AG08396 (cell line): ENCODE measurements at regions not wholly inside any gene's neighbourhood (a gene's known extent, or its start where the extent isn't known, plus 50 kb on each side); places are given as distances from the start of the nearest gene placed in this dataset.

ENCODE experiments used
- DNase-seq: peaks from one replicate; pipeline ENCODE4 v3.0.0; 2012; ENCODE audit warnings: low spot score, mixed read lengths

- no peak for DNase-seq
Measured at GRCh38 chr10:131753336-131753735, 147.5 kb upstream of the PPP2R2D start.

- no peak for DNase-seq
Measured at GRCh38 chr10:131755200-131755599, 145.6 kb upstream of the PPP2R2D start.

- no peak for DNase-seq
Measured at GRCh38 chr10:131757285-131758058, 143.3 kb upstream of the PPP2R2D start.

- DNase-seq = no peak
Measured at GRCh38 chr10:131758062-131758938, 142.5 kb upstream of the PPP2R2D start.

GRCh38 chr10:131758939-131759301 is 141.9 kb upstream of the PPP2R2D start:
- DNase-seq = no peak

GRCh38 chr10:131759347-131759746 is 141.5 kb upstream of the PPP2R2D start:
- DNase-seq = no peak

GRCh38 chr10:131760416-131761166 is 140.2 kb upstream of the PPP2R2D start:
- DNase-seq = no peak

- DNase-seq = no peak
Measured at GRCh38 chr10:131762789-131763696, 137.8 kb upstream of the PPP2R2D start.

- DNase-seq = no peak
Measured at GRCh38 chr10:131764929-131765328, 135.9 kb upstream of the PPP2R2D start.

GRCh38 chr10:131766096-131766495 is 134.7 kb upstream of the PPP2R2D start:
- no peak for DNase-seq

- no peak for DNase-seq
Measured at GRCh38 chr10:131767716-131768115, 133.1 kb upstream of the PPP2R2D start.

GRCh38 chr10:131769571-131770410 is 131.0 kb upstream of the PPP2R2D start:
- no peak for DNase-seq

- no peak for DNase-seq
Measured at GRCh38 chr10:131770946-131771633, 129.7 kb upstream of the PPP2R2D start.

GRCh38 chr10:131771634-131772358 is 129.0 kb upstream of the PPP2R2D start:
- DNase-seq = no peak

- DNase-seq = no peak
Measured at GRCh38 chr10:131772441-131772840, 128.4 kb upstream of the PPP2R2D start.

- no peak for DNase-seq
Measured at GRCh38 chr10:131773370-131774343, 127.2 kb upstream of the PPP2R2D start.

GRCh38 chr10:131774681-131775085 is 126.1 kb upstream of the PPP2R2D start:
- DNase-seq = no peak

- DNase-seq = no peak
Measured at GRCh38 chr10:131775433-131775832, 125.4 kb upstream of the PPP2R2D start.
